Mammary epithelial cell (primary cell): ENCODE measurements at regions not wholly inside any gene's neighbourhood (a gene's known extent, or its start where the extent isn't known, plus 50 kb on each side); places are given as distances from the start of the nearest gene placed in this dataset.

Experiments used
- EZH2 ChIP-seq: IDR thresholded peaks from 2 replicates; pipeline ENCODE4 v1.6.1; 2012; ENCODE audit warnings: low read length, inconsistent platforms, borderline replicate concordance
- TF ChIP-seq, protein P1 (sequence below), 2 donors: IDR thresholded peaks in 1 of 2; conservative IDR thresholded peaks in 1 of 2; 2 replicates each; pipeline ENCODE4 v1.5.1; 2011 to 2012; ENCODE audit warnings: inconsistent platforms in 2 of 2, low read length in 2 of 2, mild to moderate bottlenecking in 2 of 2, control low read depth in 1 of 2, low read depth in 1 of 2; ENCODE audit not compliant: insufficient read depth in 1 of 2; ENCODE audit errors: extremely low read depth in 1 of 2

DNA sequence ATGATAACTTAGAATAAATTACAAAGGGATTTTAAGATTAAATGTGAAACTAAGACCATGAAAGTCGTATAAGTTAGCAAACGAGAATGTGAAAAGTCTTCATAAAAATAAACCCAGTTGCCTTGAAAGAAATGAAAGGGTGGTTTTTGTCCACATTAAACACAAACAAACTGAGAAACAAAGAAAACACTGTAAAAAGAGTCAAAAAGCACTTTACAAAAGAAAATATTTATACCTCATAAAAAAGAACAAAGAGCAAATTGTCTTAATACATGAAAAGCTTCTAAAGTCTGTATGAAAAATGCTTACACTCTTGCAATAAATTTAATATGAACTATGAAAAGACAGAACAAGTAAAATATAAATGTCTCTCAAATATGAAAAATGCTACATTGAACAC, 865.9 kb upstream of the CADM2 start:
- TF ChIP-seq, protein P1, sequence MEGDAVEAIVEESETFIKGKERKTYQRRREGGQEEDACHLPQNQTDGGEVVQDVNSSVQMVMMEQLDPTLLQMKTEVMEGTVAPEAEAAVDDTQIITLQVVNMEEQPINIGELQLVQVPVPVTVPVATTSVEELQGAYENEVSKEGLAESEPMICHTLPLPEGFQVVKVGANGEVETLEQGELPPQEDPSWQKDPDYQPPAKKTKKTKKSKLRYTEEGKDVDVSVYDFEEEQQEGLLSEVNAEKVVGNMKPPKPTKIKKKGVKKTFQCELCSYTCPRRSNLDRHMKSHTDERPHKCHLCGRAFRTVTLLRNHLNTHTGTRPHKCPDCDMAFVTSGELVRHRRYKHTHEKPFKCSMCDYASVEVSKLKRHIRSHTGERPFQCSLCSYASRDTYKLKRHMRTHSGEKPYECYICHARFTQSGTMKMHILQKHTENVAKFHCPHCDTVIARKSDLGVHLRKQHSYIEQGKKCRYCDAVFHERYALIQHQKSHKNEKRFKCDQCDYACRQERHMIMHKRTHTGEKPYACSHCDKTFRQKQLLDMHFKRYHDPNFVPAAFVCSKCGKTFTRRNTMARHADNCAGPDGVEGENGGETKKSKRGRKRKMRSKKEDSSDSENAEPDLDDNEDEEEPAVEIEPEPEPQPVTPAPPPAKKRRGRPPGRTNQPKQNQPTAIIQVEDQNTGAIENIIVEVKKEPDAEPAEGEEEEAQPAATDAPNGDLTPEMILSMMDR (conservative IDR thresholded peaks at IDR 0.05 in 1 of 2, IDR thresholded peaks at IDR 0.05 in 1 of 2; ENCODE audit: extremely low read depth in 1 of 2, insufficient read depth in 1 of 2, low read depth in 1 of 2, low read length in 2 of 2): no peak
- TF ChIP-seq EZH2: no peak
